GM21619 (cell line): ENCODE measurements at regions not wholly inside any gene's neighbourhood (a gene's known extent, or its start where the extent isn't known, plus 50 kb on each side); places are given as distances from the start of the nearest gene placed in this dataset.

Source experiments
- ATAC-seq: cut with Tn5 transposase; IDR thresholded peaks from one replicate; pipeline ENCODE4 v1.9.1; 2021; ENCODE audit not compliant: unreplicated experiment

- ATAC-seq = no peak
Observed at GRCh38 chr15:96390986-96391385, 60.5 kb downstream of the NR2F2 start.

DNA sequence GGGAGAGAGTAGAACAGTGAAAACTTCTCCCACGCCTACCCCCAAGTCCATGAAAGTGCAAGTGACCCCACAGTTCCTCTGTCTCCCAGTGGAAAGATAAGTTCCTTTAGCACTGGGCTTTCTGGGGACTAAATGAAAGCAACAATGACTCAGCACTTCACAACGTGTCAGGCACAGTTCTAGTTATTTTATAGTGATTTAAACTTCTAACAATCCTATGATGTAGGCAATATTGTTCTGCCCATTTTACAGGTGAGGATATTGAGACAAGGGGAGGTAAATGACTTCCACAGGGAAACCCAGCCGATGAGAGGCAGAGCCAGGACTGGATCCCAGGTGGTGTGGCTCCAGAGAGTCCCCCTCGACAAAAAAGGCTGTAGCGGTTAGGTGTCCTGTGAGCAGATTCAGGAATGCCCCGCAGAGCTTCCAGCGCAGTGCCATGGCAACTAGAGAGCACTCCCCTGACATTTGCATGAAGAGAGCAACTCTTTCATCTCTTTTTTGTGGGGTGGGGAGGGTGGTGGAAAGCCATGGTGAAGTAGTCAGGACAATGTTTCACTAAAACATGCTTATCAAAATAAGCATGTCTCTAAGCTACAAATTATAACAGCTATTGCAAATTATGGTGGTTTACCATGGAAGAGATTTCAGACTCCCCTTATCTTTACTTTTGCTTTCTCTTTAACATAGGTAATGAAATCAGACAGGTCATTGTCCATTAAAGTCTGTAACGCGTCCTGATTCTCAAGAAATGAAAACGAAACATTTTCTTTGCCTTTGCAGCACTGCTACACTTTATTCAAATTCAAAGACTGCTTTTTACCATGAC lies 62.1 kb downstream of the NR2F2 start:
- no peak for ATAC-seq

DNA sequence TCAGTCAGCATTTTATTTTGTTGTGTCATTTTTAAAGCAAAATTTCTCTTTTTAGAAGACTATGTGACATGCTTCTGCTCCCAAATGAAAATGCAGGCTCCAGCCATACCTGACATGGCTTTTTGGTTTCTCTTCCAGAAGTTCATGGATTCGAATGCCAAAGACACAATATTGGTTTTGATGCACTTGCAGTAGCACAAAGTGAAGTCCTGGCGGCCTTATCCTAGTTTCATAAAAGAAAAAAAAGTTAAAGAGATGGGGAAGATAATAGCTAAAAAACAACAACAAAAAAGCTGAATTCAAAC lies 62.7 kb downstream of the NR2F2 start:
- no peak for ATAC-seq

- no peak for ATAC-seq
Observed at GRCh38 chr15:96395687-96396086, 65.2 kb downstream of the NR2F2 start.

DNA sequence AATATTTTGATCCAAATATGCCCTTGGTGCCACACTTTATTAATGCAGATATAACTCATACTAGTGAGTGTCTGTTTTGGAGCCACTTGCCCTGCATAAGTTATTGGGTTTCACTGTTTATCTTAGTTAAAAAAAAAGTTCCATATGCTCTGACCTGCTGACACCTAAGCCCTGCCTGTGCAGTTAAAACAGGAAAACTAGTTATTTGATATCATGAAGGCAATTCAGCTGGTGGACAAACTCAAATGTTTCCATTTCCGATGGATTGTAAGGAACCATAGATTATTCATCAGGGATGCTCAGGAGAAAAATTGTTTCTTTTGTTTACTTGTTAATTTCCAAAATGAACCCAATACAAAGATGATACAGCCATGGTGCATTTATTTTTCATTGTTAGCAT lies 68.3 kb downstream of the NR2F2 start:
- no peak for ATAC-seq

GRCh38 chr15:96402403-96402802 lies 71.9 kb downstream of the NR2F2 start:
- ATAC-seq = no peak

DNA sequence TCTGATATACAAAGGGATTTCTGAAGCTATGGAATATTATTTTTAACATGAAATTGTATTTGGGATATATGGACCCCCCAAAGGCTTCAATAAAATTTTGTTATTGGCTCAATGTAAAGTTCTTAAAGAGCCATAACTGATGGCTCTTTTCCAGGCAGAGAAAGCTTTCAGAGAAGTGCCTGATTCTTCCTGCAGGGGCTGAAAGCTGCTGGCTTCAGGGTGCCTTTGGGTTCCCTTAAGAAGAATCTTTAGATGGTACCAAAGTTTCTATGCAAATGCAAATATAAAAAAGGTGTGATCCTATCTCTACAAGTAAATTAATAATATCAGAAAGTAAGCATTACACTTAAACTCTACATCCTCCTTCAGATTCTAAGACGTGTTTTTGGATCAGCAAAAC lies 72.6 kb downstream of the NR2F2 start:
- no peak for ATAC-seq

DNA sequence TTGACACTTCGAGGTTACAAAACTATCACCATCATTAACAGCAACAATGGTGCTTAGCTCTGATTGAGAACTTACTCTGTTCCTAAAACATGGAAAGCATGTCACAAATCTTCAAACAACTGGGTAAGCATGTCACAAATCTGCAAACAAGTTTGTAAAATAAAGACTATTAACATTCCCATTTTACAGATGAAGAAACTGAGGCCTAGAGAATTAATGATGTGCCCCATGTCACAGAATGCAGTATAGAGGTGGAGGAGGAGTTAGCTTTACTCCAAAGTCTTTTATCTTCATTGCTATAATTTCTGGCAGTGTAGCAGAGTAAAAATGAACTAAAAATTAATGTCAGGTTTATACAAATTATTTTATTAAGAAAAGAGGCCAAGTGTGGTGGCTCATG lies 73.4 kb downstream of the NR2F2 start:
- ATAC-seq = no peak

- ATAC-seq = no peak
Observed at GRCh38 chr15:96404560-96404959, 74.1 kb downstream of the NR2F2 start.

DNA sequence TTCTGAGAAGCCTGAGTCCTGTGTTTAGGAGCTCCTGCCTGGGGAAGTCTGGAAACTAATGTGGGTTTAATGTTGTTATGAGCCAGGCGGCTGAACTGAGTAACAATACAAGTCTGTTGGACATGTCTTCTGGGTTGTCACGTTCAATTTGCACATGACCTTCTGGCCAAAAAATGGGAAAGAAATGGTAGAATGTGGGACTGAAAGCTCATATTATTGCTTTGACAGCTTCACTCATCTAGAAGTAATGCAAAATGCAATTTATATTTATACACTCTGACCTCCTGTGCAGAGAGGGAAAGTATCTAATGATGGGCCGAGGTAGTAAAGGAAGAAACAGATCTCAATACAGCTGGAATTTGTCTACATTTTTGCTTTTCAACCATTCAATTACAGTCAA lies 75.8 kb downstream of the NR2F2 start:
- ATAC-seq = no peak

GRCh38 chr15:96406701-96407100 lies 76.2 kb downstream of the NR2F2 start:
- ATAC-seq = no peak

GRCh38 chr15:96407482-96407881 lies 77.0 kb downstream of the NR2F2 start:
- ATAC-seq = no peak

DNA sequence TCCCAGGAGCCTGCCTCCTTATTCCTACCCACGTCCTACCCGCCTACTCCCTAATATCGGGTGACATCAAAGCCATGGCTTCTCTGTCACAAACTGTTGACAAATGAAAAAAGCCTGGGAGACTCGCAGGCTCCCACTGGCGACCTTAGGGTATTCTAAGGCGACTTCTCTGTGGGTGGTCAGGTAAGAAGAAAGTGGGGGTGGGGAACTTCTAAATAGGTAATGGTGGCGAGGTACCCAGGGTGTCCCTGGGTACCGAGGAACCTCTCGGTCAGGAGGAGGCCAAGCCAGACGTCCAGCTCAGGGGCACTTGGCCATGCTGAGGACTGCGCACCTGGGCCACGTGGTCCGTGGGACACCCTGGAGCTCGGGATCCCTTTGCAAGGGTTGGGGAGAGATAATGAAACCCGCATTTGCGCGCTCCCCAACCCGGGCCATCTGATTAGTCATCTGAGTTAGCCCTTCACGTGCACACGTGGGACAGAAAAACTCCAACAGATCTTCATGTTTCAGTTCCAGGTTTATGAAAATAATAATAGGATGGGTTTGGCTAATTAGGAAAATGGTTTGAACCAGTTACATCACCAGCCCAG lies 78.2 kb downstream of the NR2F2 start:
- no peak for ATAC-seq

GRCh38 chr15:96409215-96410138 lies 79.0 kb downstream of the NR2F2 start:
- no peak for ATAC-seq

DNA sequence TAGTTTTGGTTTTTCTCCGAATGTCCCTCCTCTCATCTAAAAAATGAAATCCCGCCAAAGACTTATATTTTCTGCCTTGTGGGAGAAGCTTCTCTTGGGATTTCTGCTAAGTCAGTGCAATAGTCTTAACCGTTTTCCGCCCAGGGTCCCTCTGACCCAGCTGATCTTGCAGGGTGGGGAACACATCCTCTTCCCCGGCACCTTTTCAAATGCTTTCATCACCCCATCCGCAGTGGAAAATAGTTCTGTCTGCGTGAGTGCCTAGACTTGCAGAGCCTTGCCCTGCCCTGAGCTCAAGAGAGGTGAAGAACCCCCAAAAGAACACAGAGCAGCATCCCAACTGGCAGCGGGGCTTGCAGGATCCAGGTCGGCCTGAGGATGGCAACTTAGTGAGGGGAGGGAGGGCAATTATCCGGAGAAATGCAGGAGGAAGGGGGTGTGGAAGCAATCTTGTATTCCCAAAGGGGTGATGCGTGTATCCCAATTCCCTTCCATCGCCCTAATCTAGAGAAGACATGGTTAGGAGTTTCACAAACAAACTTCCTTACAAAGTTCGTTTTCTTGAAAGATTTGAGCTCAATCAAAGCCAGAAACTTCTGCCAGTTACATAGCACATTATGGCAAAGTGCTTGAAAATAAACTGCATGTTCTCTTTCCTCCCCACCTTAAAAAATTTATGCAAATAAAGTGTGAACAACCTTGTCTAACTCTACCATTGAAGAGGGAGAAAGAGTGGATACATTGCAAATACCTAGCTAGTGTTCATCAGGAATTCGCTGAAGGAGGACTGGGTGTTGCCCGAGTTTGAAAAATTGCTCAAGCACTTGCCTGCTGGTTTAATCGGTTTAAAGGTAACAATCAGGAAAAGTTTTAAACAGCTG lies 79.9 kb downstream of the NR2F2 start:
- no peak for ATAC-seq

DNA sequence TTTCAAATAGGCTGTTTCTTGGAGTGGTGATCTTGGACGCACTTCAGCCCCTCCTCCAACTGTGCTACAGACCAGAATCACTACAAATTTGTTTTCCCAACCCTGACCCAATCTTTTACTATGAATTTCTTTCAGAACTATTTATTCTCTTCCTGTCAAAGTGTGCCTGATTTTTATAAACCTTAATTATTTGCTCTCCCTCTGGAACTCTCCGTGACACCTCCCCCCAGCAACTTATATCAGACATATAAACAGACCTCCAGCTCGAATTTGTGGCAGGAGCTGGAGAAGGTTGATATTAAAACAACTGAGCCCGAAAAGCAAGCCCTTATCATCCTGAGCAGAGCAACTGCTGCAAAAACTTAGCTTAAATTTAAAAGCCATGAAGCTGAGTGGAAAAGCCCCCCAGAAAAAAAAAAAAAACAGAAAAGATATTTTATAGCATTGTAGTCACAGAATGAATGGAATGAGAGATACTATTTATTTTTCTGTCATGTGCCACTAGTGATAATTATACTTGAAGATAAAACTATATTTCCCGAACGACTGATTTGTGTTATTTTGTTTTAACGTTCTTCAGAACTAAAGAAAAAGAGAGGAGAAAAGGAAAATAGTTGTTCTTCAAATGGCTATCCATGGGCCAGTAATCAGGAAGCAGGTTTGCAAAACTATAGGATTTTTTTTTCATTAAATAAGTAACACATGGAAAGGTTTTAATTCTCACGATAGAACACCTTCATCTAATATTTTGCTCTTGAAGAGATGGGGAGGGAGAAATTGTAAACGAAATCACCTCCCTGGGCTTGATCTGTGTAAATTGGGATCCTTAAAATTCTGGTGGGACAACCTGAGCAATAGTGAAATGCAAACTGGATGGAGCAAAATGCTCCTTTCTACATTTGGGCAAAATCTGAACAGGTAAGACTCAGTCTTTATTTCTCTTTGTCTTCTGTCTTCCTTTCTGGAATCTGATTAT lies 80.8 kb downstream of the NR2F2 start:
- ATAC-seq = no peak

- no peak for ATAC-seq
Observed at GRCh38 chr15:96412045-96412905, 81.8 kb downstream of the NR2F2 start.

DNA sequence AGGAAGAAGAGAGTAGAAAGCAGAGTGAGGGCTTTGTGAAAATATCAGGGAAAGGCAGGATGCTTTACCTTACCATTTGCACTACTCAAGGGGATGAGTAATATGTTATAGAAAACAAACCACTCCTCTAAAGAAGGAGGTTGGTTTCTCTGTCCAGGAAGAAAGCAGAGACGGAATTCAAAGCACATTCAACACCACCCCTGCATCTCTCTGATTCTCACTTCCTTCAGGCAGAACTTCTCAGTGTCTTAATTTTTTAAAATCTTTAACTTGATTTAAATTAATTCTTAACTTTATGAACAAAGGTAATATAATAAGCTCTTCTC lies 82.4 kb downstream of the NR2F2 start:
- no peak for ATAC-seq

GRCh38 chr15:96413657-96414056 lies 83.2 kb downstream of the NR2F2 start:
- ATAC-seq = no peak
